Activated CD8-positive, alpha-beta memory T cell treated with anti-CD3 and anti-CD28 coated beads, Interleukin-2, amount 10 ng/mL, durations not matched to agents 7 days and 5 days (primary cell): ENCODE measurements at regions not wholly inside any gene's neighbourhood (a gene's known extent, or its start where the extent isn't known, plus 50 kb on each side); places are given as distances from the start of the nearest gene placed in this dataset.

Source experiments
- ATAC-seq: fragments of 150-1000 bp; cut with Tn5 transposase; one replicate; pipeline ENCODE4 v1.10.0; 2021; ENCODE audit warnings: moderate library complexity
- CTCF ChIA-PET: fragments of 350-600 bp; sonication (Branson Sonifier 250); formaldehyde crosslinking; loops from one replicate; lab custom pipeline; 2021; ENCODE audit warnings: antibody characterized with exemption; lab: Charles Lee
- DNase-seq: peaks from one replicate; pipeline ENCODE4 v3.0.0-alpha.2; 2020
- H3K27ac Mint-ChIP-seq: one replicate; pipeline ENCODE4 v1.8.0; 2021; ENCODE audit warnings: mild to moderate bottlenecking, mixed read lengths
- H3K27me3 Mint-ChIP-seq: one replicate; pipeline ENCODE4 v1.8.0; 2021; ENCODE audit warnings: mixed read lengths
- H3K36me3 Mint-ChIP-seq: one replicate; pipeline ENCODE4 v1.8.0; 2021; ENCODE audit warnings: mild to moderate bottlenecking, mixed read lengths
- H3K4me1 Mint-ChIP-seq: one replicate; pipeline ENCODE4 v1.8.0; 2021; ENCODE audit warnings: mixed read lengths
- H3K4me3 Mint-ChIP-seq: one replicate; pipeline ENCODE4 v1.8.0; 2021; ENCODE audit warnings: mild to moderate bottlenecking, moderate library complexity, mixed read lengths
- H3K9me3 Mint-ChIP-seq: one replicate; pipeline ENCODE4 v1.8.0; 2022; ENCODE audit warnings: low read depth, mixed read lengths

GRCh38 chr6:153624528-153624927 lies 414.5 kb upstream of the OPRM1 start:
- no peak overlapping the region for H3K4me3 Mint-ChIP-seq
- H3K9me3 Mint-ChIP-seq: peaks cover 10% of the 10 kb centered on the region
- no peaks in the 10 kb centered on the region for H3K27me3 Mint-ChIP-seq
- H3K4me1 Mint-ChIP-seq: no peaks in the 10 kb centered on the region
- CTCF ChIA-PET: no interaction called here
- no peaks in the 10 kb centered on the region for H3K36me3 Mint-ChIP-seq
- ATAC-seq (no peak), DNase-seq (no peak)
- H3K27ac Mint-ChIP-seq: no peak overlapping the region

GRCh38 chr6:153623496-153623895 lies 415.5 kb upstream of the OPRM1 start:
- Mint-ChIP-seq H3K27me3 (no peaks in the 10 kb centered on the region), H3K27ac (no peak overlapping the region), H3K36me3 (no peaks in the 10 kb centered on the region), H3K4me3 (no peak overlapping the region), H3K4me1 (no peaks in the 10 kb centered on the region), H3K9me3 (peaks cover 8% of the 10 kb centered on the region)
- DNase-seq (no peak), ATAC-seq (no peak)
- CTCF ChIA-PET: no interaction called here

- H3K4me1 Mint-ChIP-seq: no peaks in the 10 kb centered on the region
- CTCF ChIA-PET: no interaction called here
- no peaks in the 10 kb centered on the region for H3K36me3 Mint-ChIP-seq
- H3K9me3 Mint-ChIP-seq: peaks cover 6% of the 10 kb centered on the region
- DNase-seq: no peak
- no peak overlapping the region for H3K4me3 Mint-ChIP-seq
- ATAC-seq: no peak
- no peaks in the 10 kb centered on the region for H3K27me3 Mint-ChIP-seq
- H3K27ac Mint-ChIP-seq: no peak overlapping the region
These were observed 417.5 kb upstream of the OPRM1 start for GRCh38 chr6:153621491-153621890.

- Mint-ChIP-seq H3K27ac (no peak overlapping the region), H3K4me3 (no peak overlapping the region), H3K36me3 (no peaks in the 10 kb centered on the region), H3K4me1 (no peaks in the 10 kb centered on the region), H3K27me3 (no peaks in the 10 kb centered on the region), H3K9me3 (peaks cover 6% of the 10 kb centered on the region)
- no peak for ATAC-seq
- CTCF ChIA-PET: no interaction called here
- DNase-seq: no peak
These were observed 418.0 kb upstream of the OPRM1 start for GRCh38 chr6:153621070-153621469.

GRCh38 chr6:153618371-153619322 lies 420.4 kb upstream of the OPRM1 start:
- Mint-ChIP-seq H3K9me3 (peaks cover 3% of the 10 kb centered on the region), H3K27ac (no peak overlapping the region), H3K27me3 (no peaks in the 10 kb centered on the region), H3K4me3 (no peak overlapping the region), H3K36me3 (no peaks in the 10 kb centered on the region), H3K4me1 (no peaks in the 10 kb centered on the region)
- CTCF ChIA-PET: no interaction called here
- no peak for ATAC-seq
- no peak for DNase-seq

- Mint-ChIP-seq H3K9me3 (peaks cover 3% of the 10 kb centered on the region), H3K4me3 (no peak overlapping the region), H3K4me1 (no peaks in the 10 kb centered on the region), H3K36me3 (no peaks in the 10 kb centered on the region), H3K27ac (no peak overlapping the region), H3K27me3 (no peaks in the 10 kb centered on the region)
- CTCF ChIA-PET: no interaction called here
- DNase-seq (no peak), ATAC-seq (no peak)
These were observed 422.5 kb upstream of the OPRM1 start for GRCh38 chr6:153616506-153616905.

- no peaks in the 10 kb centered on the region for H3K27me3 Mint-ChIP-seq
- DNase-seq (no peak), ATAC-seq (no peak)
- H3K36me3 Mint-ChIP-seq: no peaks in the 10 kb centered on the region
- CTCF ChIA-PET: no interaction called here
- H3K27ac Mint-ChIP-seq: no peak overlapping the region
- H3K4me1 Mint-ChIP-seq: no peaks in the 10 kb centered on the region
- H3K4me3 Mint-ChIP-seq: no peak overlapping the region
- H3K9me3 Mint-ChIP-seq: peaks cover 2% of the 10 kb centered on the region
These were observed 425.2 kb upstream of the OPRM1 start for GRCh38 chr6:153613719-153614455.

GRCh38 chr6:153602401-153602800 lies 436.6 kb upstream of the OPRM1 start:
- Mint-ChIP-seq H3K27ac (no peak overlapping the region), H3K4me1 (no peaks in the 10 kb centered on the region), H3K36me3 (no peaks in the 10 kb centered on the region), H3K4me3 (no peak overlapping the region), H3K9me3 (peaks cover 6% of the 10 kb centered on the region), H3K27me3 (no peaks in the 10 kb centered on the region)
- DNase-seq (no peak), ATAC-seq (no peak)
- CTCF ChIA-PET: no interaction called here

GRCh38 chr6:153599901-153600300 lies 439.1 kb upstream of the OPRM1 start:
- H3K9me3 Mint-ChIP-seq: no peaks in the 10 kb centered on the region
- H3K36me3 Mint-ChIP-seq: no peaks in the 10 kb centered on the region
- no peak overlapping the region for H3K27ac Mint-ChIP-seq
- H3K4me1 Mint-ChIP-seq: no peaks in the 10 kb centered on the region
- H3K27me3 Mint-ChIP-seq: no peaks in the 10 kb centered on the region
- CTCF ChIA-PET: no interaction called here
- H3K4me3 Mint-ChIP-seq: no peak overlapping the region
- ATAC-seq (no peak), DNase-seq (no peak)

GRCh38 chr6:153595903-153596302 lies 443.1 kb upstream of the OPRM1 start:
- Mint-ChIP-seq H3K36me3 (no peaks in the 10 kb centered on the region), H3K9me3 (no peaks in the 10 kb centered on the region), H3K27me3 (no peaks in the 10 kb centered on the region), H3K27ac (no peak overlapping the region), H3K4me3 (no peak overlapping the region), H3K4me1 (no peaks in the 10 kb centered on the region)
- DNase-seq (no peak), ATAC-seq (no peak)
- CTCF ChIA-PET: no interaction called here

GRCh38 chr6:153594871-153595270 lies 444.2 kb upstream of the OPRM1 start:
- Mint-ChIP-seq H3K27ac (no peak overlapping the region), H3K9me3 (no peaks in the 10 kb centered on the region), H3K4me3 (no peak overlapping the region), H3K4me1 (no peaks in the 10 kb centered on the region), H3K36me3 (no peaks in the 10 kb centered on the region), H3K27me3 (no peaks in the 10 kb centered on the region)
- CTCF ChIA-PET: no interaction called here
- DNase-seq: no peak
- ATAC-seq: no peak

GRCh38 chr6:153591159-153591558 lies 447.9 kb upstream of the OPRM1 start:
- CTCF ChIA-PET: no interaction called here
- no peaks in the 10 kb centered on the region for H3K36me3 Mint-ChIP-seq
- H3K27me3 Mint-ChIP-seq: no peaks in the 10 kb centered on the region
- DNase-seq (no peak), ATAC-seq (no peak)
- no peaks in the 10 kb centered on the region for H3K9me3 Mint-ChIP-seq
- H3K4me1 Mint-ChIP-seq: no peaks in the 10 kb centered on the region
- no peak overlapping the region for H3K27ac Mint-ChIP-seq
- no peak overlapping the region for H3K4me3 Mint-ChIP-seq

- Mint-ChIP-seq H3K27me3 (no peaks in the 10 kb centered on the region), H3K4me3 (no peak overlapping the region), H3K4me1 (no peaks in the 10 kb centered on the region), H3K9me3 (no peaks in the 10 kb centered on the region), H3K27ac (no peak overlapping the region), H3K36me3 (no peaks in the 10 kb centered on the region)
- ATAC-seq: no peak
- CTCF ChIA-PET: no interaction called here
- no peak for DNase-seq
These were observed 448.6 kb upstream of the OPRM1 start for GRCh38 chr6:153590411-153590810.

- Mint-ChIP-seq H3K27ac (no peak overlapping the region), H3K4me1 (no peaks in the 10 kb centered on the region), H3K36me3 (no peaks in the 10 kb centered on the region), H3K4me3 (no peak overlapping the region), H3K9me3 (no peaks in the 10 kb centered on the region), H3K27me3 (no peaks in the 10 kb centered on the region)
- ATAC-seq (no peak), DNase-seq (no peak)
- CTCF ChIA-PET: no interaction called here
These were observed 450.7 kb upstream of the OPRM1 start for GRCh38 chr6:153588330-153588729.
